Activated B cell treated with CpG ODN at 0.5 μM for 24 hours (primary cell): ENCODE measurements at regions not wholly inside any gene's neighbourhood (a gene's known extent, or its start where the extent isn't known, plus 50 kb on each side); places are given as distances from the start of the nearest gene placed in this dataset.

Experiments
- ATAC-seq: fragments of 200-7000 bp; cut with Tn5 transposase; one replicate; pipeline ENCODE4 v1.10.0; 2021; ENCODE audit warnings: low read depth, mild to moderate bottlenecking, moderate library complexity
- CTCF ChIA-PET: fragments of 350-600 bp; sonication (Branson Sonifier 250); formaldehyde crosslinking; loops from one replicate; lab custom pipeline; 2021; ENCODE audit warnings: antibody characterized with exemption; lab: Charles Lee
- POLR2A ChIA-PET: fragments of 350-600 bp; sonication (Branson Sonifier 250); formaldehyde crosslinking; loops from one replicate; lab custom pipeline; 2021; ENCODE audit warnings: antibody characterized with exemption; lab: Charles Lee
- DNase-seq: peaks from one replicate; pipeline ENCODE4 v3.0.0; 2022
- H3K27ac Mint-ChIP-seq: one replicate; pipeline ENCODE4 v1.8.0; 2020; ENCODE audit warnings: mixed read lengths
- H3K27me3 Mint-ChIP-seq: one replicate; pipeline ENCODE4 v1.8.0; 2021; ENCODE audit warnings: mixed read lengths
- H3K36me3 Mint-ChIP-seq: one replicate; pipeline ENCODE4 v1.8.0; 2021; ENCODE audit warnings: low read depth, mixed read lengths
- H3K4me1 Mint-ChIP-seq: one replicate; pipeline ENCODE4 v1.8.0; 2021; ENCODE audit warnings: mixed read lengths
- H3K4me3 Mint-ChIP-seq: one replicate; pipeline ENCODE4 v1.8.0; 2020; ENCODE audit warnings: mild to moderate bottlenecking, mixed read lengths
- H3K9me3 Mint-ChIP-seq: one replicate; pipeline ENCODE4 v1.8.0; 2020; ENCODE audit warnings: mixed read lengths
- intact Hi-C: fragments of 100-400 bp; cut with micrococcal nuclease; formaldehyde crosslinking; loops from one replicate; pipeline ENCODE4 v1.15.1; 2024
- TF ChIP-seq, protein P1 (sequence below): fragments of 200-600 bp; IDR thresholded peaks from one replicate; pipeline ENCODE4 v1.8.0; 2022; ENCODE audit warnings: antibody characterized with exemption, mild to moderate bottlenecking

DNA sequence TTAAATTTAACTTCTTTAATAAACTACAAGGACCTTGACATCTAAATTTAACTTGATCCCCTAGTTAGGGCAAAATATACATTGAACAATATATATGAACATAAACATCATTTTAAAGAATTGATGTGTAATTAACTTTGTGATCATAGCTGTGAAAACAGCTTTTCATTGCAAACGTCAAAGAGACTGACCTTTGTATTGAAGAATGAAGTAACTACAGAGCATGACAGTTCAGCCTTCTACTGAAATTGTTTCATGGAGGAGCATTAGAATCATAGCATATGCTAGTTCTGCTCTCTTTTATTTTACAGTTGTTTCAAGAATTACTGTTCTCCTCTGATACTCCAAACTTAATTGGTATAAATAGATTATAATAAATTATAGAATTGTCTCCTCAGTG, 123.4 kb upstream of the PRR20A start:
- TF ChIP-seq, protein P1, sequence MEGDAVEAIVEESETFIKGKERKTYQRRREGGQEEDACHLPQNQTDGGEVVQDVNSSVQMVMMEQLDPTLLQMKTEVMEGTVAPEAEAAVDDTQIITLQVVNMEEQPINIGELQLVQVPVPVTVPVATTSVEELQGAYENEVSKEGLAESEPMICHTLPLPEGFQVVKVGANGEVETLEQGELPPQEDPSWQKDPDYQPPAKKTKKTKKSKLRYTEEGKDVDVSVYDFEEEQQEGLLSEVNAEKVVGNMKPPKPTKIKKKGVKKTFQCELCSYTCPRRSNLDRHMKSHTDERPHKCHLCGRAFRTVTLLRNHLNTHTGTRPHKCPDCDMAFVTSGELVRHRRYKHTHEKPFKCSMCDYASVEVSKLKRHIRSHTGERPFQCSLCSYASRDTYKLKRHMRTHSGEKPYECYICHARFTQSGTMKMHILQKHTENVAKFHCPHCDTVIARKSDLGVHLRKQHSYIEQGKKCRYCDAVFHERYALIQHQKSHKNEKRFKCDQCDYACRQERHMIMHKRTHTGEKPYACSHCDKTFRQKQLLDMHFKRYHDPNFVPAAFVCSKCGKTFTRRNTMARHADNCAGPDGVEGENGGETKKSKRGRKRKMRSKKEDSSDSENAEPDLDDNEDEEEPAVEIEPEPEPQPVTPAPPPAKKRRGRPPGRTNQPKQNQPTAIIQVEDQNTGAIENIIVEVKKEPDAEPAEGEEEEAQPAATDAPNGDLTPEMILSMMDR = no peak
- Mint-ChIP-seq H3K9me3 (peaks cover 19% of the 10 kb centered on the region), H3K27me3 (no peaks in the 10 kb centered on the region), H3K4me1 (no peaks in the 10 kb centered on the region), H3K4me3 (no peak overlapping the region), H3K36me3 (no peaks in the 10 kb centered on the region), H3K27ac (no peak overlapping the region)
- ChIA-PET CTCF (no interaction called here), POLR2A (no interaction called here)
- intact Hi-C loops = no loop called here
- ATAC-seq (no peak), DNase-seq (no peak)

DNA sequence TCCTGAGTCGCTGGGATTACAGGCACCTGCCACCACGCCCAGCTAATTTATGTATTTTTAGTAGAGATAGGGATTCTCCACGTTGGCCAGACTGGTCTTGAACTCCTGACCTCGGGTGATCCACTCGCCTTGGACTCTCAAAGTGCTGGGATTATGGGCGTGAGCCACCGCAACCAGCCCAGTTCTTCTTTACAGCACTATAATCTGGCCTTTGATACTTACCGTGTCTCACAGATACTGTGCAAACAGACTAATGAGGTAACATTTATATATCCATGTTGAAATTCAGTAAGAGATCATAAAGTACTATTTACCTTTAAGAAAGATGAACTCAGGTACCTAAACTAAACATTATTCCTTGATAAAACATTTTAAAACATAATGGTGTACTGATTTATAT, 121.8 kb upstream of the PRR20A start:
- TF ChIP-seq, protein P1 = no peak
- no peak for ATAC-seq
- no peaks in the 10 kb centered on the region for H3K36me3 Mint-ChIP-seq
- no peak overlapping the region for H3K4me3 Mint-ChIP-seq
- ChIA-PET CTCF (no interaction called here), POLR2A (no interaction called here)
- H3K27me3 Mint-ChIP-seq = no peaks in the 10 kb centered on the region
- DNase-seq = no peak
- no peaks in the 10 kb centered on the region for H3K4me1 Mint-ChIP-seq
- no peak overlapping the region for H3K27ac Mint-ChIP-seq
- intact Hi-C loops = no loop called here
- H3K9me3 Mint-ChIP-seq = peaks cover 20% of the 10 kb centered on the region

DNA sequence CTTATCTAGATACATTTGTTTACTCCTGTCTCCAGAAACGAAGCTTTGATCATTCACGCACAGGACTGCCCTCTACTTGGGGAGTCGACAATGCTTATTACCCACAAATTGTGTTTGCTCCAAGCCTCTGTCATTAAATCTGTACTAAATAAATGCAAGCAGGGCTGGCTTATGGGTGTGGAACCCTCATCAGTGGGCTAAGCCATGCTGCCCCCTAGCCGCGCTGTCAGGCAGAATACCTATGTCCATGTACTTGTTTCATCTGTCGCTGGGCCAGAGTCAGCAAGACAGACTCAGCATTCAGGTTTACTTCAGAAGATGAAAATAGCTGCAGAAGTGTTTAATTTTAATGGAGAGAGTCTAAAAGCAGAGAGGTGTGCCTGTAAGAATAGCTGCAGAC, 110.0 kb upstream of the PRR20A start:
- intact Hi-C loops = no loop called here
- no peaks in the 10 kb centered on the region for H3K4me1 Mint-ChIP-seq
- ATAC-seq (no peak), DNase-seq (no peak)
- no peaks in the 10 kb centered on the region for H3K36me3 Mint-ChIP-seq
- ChIA-PET POLR2A (no interaction called here), CTCF (no interaction called here)
- H3K4me3 Mint-ChIP-seq = no peak overlapping the region
- TF ChIP-seq, protein P1 = no peak
- no peaks in the 10 kb centered on the region for H3K27me3 Mint-ChIP-seq
- H3K9me3 Mint-ChIP-seq = peaks cover 7% of the 10 kb centered on the region
- H3K27ac Mint-ChIP-seq = no peak overlapping the region

DNA sequence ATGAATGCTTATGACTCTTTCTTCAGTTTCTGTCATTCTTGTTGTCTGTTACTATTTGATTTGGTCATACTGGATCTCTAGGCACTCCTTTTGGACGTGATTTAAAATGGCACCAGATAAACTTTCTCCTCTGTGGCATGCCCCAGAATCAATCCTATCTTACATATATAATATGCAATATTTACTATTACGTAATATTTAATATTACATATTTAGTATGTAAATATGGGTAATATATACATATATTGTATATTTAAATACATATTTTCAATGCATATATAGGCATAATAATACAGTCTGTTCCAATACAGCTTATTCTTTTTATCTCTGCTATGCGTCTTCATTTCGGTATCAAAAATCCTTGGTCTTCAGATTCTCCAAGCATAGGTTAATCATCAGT, 104.4 kb upstream of the PRR20A start:
- H3K4me1 Mint-ChIP-seq = no peaks in the 10 kb centered on the region
- DNase-seq (no peak), ATAC-seq (no peak)
- H3K9me3 Mint-ChIP-seq = peaks cover 5% of the 10 kb centered on the region
- intact Hi-C loops = no loop called here
- H3K4me3 Mint-ChIP-seq = no peak overlapping the region
- no peak overlapping the region for H3K27ac Mint-ChIP-seq
- ChIA-PET POLR2A (no interaction called here), CTCF (no interaction called here)
- TF ChIP-seq, protein P1 = no peak
- no peaks in the 10 kb centered on the region for H3K36me3 Mint-ChIP-seq
- H3K27me3 Mint-ChIP-seq = no peaks in the 10 kb centered on the region

DNA sequence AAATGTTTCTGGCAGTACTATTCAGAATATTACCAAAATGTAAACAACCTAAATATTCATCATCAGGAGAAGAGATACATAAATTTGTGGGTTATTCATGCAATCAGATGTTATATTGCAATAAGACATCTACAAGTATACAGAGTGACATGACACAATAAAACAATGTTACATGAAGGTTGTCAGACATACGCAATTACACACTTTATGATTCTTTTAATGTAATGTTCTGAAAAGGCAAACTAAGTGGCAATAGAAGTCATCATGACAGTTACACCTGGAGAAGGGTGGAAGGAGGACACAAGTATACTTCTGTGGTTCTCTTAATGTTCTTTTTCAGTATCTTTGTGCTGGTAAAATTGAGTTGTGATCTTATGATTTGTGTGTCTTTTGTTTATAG, 95.8 kb upstream of the PRR20A start:
- no peak overlapping the region for H3K27ac Mint-ChIP-seq
- POLR2A ChIA-PET = no interaction called here
- ATAC-seq (no peak), DNase-seq (no peak)
- H3K4me1 Mint-ChIP-seq = no peaks in the 10 kb centered on the region
- intact Hi-C loops = no loop called here
- H3K4me3 Mint-ChIP-seq = no peak overlapping the region
- TF ChIP-seq, protein P1 = no peak
- H3K27me3 Mint-ChIP-seq = no peaks in the 10 kb centered on the region
- peaks cover 8% of the 10 kb centered on the region for H3K9me3 Mint-ChIP-seq
- no peaks in the 10 kb centered on the region for H3K36me3 Mint-ChIP-seq
- CTCF ChIA-PET = no interaction called here
